GM23338 (cell line): ENCODE measurements at regions not wholly inside any gene's neighbourhood (a gene's known extent, or its start where the extent isn't known, plus 50 kb on each side); places are given as distances from the start of the nearest gene placed in this dataset.

Experiments used
- CREB1 ChIP-seq: fragments of 250-450 bp; sonication (Bioruptor Pico); IDR thresholded peaks from 2 replicates; pipeline ENCODE4 v1.5.0; 2020; ENCODE audit warnings: low read depth, mild to moderate bottlenecking, moderate library complexity
- POLR2AphosphoS5 ChIP-seq: IDR thresholded peaks from 2 replicates; pipeline ENCODE4 v1.6.1; 2016; ENCODE audit warnings: antibody characterized with exemption, low read depth
- ZNF331 ChIP-seq: fragments of 250-450 bp; sonication (Bioruptor Pico); IDR thresholded peaks from 2 replicates; pipeline ENCODE4 v1.5.0; 2020; ENCODE audit warnings: low read depth, mild to moderate bottlenecking, moderate library complexity
- TF ChIP-seq, protein P1 (sequence below), 2 experiments: fragments of 200-600 bp in 1 of 2; sonication (generic) in 1 of 2; conservative IDR thresholded peaks; 2 replicates each; pipeline versions ENCODE4 v1.5.1 to v1.6.1; 2016 to 2017; ENCODE audit warnings: antibody characterized with exemption in 2 of 2, low read depth in 2 of 2, mild to moderate bottlenecking in 2 of 2, moderate library complexity in 1 of 2
- TF ChIP-seq, protein P2 (sequence below): IDR thresholded peaks from one replicate; pipeline ENCODE4 v1.6.1; 2018; ENCODE audit warnings: antibody characterized with exemption; ENCODE audit not compliant: unreplicated experiment
- TF ChIP-seq, protein P3 (sequence below): IDR thresholded peaks from 2 replicates; pipeline ENCODE4 v1.6.1; 2016; ENCODE audit warnings: antibody characterized with exemption

DNA sequence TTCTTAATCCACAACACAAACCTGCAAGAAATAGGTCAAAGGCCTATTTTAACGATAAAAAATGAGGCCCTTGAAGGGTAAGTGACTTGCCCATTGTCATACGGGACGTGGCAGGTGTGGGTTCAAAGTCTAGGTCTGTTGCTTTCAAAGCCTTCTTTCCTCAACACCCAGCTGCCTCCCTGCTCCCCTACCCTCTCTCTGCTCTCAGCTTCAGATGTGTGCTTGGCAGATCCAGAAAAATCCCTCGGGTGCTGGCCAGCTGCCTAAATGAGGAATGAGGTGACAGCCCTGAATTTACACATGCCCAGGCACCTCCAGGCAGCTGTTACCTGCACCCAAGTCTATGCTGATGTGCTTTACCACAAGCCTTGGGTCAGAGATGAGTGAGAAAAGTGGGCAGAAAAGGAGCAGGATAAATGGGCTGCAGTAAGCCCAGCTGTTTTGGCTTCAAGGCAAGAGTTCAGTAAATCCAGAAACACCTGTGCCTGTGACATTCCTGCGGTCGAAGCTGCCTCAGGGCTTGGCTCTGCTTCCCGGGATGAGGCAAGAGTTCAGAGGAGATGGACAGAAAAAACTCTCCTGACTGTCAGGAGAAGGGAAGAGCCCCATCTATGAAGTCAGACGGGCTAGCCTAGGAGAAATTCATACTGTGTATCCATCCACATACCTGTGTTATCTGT, 49.9 kb upstream of the LDLRAD3 start:
- TF ChIP-seq, protein P1, sequence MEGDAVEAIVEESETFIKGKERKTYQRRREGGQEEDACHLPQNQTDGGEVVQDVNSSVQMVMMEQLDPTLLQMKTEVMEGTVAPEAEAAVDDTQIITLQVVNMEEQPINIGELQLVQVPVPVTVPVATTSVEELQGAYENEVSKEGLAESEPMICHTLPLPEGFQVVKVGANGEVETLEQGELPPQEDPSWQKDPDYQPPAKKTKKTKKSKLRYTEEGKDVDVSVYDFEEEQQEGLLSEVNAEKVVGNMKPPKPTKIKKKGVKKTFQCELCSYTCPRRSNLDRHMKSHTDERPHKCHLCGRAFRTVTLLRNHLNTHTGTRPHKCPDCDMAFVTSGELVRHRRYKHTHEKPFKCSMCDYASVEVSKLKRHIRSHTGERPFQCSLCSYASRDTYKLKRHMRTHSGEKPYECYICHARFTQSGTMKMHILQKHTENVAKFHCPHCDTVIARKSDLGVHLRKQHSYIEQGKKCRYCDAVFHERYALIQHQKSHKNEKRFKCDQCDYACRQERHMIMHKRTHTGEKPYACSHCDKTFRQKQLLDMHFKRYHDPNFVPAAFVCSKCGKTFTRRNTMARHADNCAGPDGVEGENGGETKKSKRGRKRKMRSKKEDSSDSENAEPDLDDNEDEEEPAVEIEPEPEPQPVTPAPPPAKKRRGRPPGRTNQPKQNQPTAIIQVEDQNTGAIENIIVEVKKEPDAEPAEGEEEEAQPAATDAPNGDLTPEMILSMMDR (conservative IDR thresholded peaks at IDR 0.05; ENCODE audit: low read depth in 2 of 2), result no peak
- TF ChIP-seq, protein P2, sequence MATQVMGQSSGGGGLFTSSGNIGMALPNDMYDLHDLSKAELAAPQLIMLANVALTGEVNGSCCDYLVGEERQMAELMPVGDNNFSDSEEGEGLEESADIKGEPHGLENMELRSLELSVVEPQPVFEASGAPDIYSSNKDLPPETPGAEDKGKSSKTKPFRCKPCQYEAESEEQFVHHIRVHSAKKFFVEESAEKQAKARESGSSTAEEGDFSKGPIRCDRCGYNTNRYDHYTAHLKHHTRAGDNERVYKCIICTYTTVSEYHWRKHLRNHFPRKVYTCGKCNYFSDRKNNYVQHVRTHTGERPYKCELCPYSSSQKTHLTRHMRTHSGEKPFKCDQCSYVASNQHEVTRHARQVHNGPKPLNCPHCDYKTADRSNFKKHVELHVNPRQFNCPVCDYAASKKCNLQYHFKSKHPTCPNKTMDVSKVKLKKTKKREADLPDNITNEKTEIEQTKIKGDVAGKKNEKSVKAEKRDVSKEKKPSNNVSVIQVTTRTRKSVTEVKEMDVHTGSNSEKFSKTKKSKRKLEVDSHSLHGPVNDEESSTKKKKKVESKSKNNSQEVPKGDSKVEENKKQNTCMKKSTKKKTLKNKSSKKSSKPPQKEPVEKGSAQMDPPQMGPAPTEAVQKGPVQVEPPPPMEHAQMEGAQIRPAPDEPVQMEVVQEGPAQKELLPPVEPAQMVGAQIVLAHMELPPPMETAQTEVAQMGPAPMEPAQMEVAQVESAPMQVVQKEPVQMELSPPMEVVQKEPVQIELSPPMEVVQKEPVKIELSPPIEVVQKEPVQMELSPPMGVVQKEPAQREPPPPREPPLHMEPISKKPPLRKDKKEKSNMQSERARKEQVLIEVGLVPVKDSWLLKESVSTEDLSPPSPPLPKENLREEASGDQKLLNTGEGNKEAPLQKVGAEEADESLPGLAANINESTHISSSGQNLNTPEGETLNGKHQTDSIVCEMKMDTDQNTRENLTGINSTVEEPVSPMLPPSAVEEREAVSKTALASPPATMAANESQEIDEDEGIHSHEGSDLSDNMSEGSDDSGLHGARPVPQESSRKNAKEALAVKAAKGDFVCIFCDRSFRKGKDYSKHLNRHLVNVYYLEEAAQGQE, result no peak
- no peak for TF ChIP-seq ZNF331 (CRISPR knock-in tag)
- TF ChIP-seq, protein P3, sequence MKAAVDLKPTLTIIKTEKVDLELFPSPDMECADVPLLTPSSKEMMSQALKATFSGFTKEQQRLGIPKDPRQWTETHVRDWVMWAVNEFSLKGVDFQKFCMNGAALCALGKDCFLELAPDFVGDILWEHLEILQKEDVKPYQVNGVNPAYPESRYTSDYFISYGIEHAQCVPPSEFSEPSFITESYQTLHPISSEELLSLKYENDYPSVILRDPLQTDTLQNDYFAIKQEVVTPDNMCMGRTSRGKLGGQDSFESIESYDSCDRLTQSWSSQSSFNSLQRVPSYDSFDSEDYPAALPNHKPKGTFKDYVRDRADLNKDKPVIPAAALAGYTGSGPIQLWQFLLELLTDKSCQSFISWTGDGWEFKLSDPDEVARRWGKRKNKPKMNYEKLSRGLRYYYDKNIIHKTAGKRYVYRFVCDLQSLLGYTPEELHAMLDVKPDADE, result no peak
- no peak for TF ChIP-seq POLR2AphosphoS5
- TF ChIP-seq CREB1 (CRISPR knock-in tag), result no peak
